Breast epithelium (tissue), 4 donors: ENCODE measurements at regions not wholly inside any gene's neighbourhood (a gene's known extent, or its start where the extent isn't known, plus 50 kb on each side); places are given as distances from the start of the nearest gene placed in this dataset.
"Not testable (repeated sequence)": the region's sequence is repeated elsewhere in the genome, so short reads cannot be mapped to it uniquely, and the experiment has no call there.

Experiments
- DNase-seq, 2 donors: peaks; one replicate each; pipeline ENCODE4 v3.0.0-alpha.2; 2019; ENCODE audit warnings: low spot score in 2 of 2
- H3K27ac ChIP-seq, 2 donors: fragments of 200-600 bp; sonication (generic) in 1 of 2; one replicate each; pipeline ENCODE4 v1.5.1; 2016 to 2019; ENCODE audit warnings: mild to moderate bottlenecking in 1 of 2
- H3K27me3 ChIP-seq, 2 donors: fragments of 200-600 bp; sonication (generic) in 1 of 2; one replicate each; pipeline versions ENCODE4 v1.5.1 to v1.6.0; 2017 to 2019; ENCODE audit warnings: control low read depth in 1 of 2, mild to moderate bottlenecking in 1 of 2
- H3K36me3 ChIP-seq: fragments of 200-600 bp; one replicate; pipeline ENCODE4 v1.5.1; 2019
- H3K4me1 ChIP-seq, 2 donors: fragments of 200-600 bp; sonication (generic); one replicate each; pipeline ENCODE4 v1.5.1; 2016 to 2019; ENCODE audit warnings: control low read depth in 1 of 2
- H3K4me3 ChIP-seq, 3 donors: fragments of 200-600 bp; sonication (generic); 1 replicate in 2 of 3; 2 replicates in 1 of 3; pipeline ENCODE4 v1.5.1; 2016 to 2019; ENCODE audit warnings: mild to moderate bottlenecking in 3 of 3, moderate library complexity in 2 of 3
- H3K9me3 ChIP-seq, 2 donors: fragments of 200-600 bp; sonication (generic) in 1 of 2; one replicate each; pipeline ENCODE4 v1.5.1; 2016 to 2019; ENCODE audit warnings: control low read depth in 1 of 2
- POLR2A ChIP-seq: fragments of 450-650 bp; IDR thresholded peaks from one replicate; pipeline ENCODE4 v1.6.1; 2016; ENCODE audit warnings: antibody characterized with exemption, mild to moderate bottlenecking, moderate library complexity
- POLR2AphosphoS5 ChIP-seq, 3 donors: sonication (generic); formaldehyde crosslinking; IDR thresholded peaks; one replicate each; pipeline ENCODE4 v1.6.1; 2017; ENCODE audit warnings: antibody characterized with exemption in 3 of 3
- intact Hi-C: fragments of 100-400 bp; cut with DNase I; formaldehyde crosslinking; loops from one replicate; pipeline ENCODE4 v1.15.1; 2023; ENCODE audit warnings: low total_unique reads
- TF ChIP-seq, protein P1 (sequence below), 3 donors: fragments of 450-650 bp; IDR thresholded peaks; one replicate each; pipeline ENCODE4 v1.5.1; 2016 to 2017; ENCODE audit warnings: antibody characterized with exemption in 3 of 3, mild to moderate bottlenecking in 3 of 3, moderate library complexity in 3 of 3

DNA sequence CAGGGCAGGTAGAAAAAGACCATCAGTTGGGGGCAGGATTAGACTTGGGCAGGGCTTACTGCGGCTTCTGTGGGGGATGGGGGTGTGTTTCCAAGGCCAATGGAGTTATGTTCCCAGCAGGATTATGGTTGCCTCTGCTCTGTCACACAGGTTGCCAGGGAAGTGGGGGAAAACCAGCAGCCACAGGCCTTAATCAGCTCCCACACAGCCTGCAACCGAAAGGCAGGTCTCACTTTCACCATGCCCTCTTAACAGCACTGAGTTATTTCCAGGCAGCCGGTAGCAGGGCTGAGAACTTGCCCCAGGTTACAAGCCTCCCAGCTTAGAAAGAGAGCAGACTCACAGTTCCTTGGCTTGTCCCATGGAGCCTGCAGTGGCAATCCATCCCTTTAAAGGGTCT lies 205.5 kb downstream of the FGF10 start:
- no peak for DNase-seq
- Histone ChIP-seq H3K27me3 (no peaks in the 10 kb centered on the region), H3K36me3 (no peaks in the 10 kb centered on the region), H3K4me1 (no peaks in the 10 kb centered on the region), H3K27ac (no peak overlapping the region), H3K9me3 (peaks cover 0 to 4% of the 10 kb centered on the region in 2 donors), H3K4me3 (no peak overlapping the region)
- intact Hi-C loops, result no loop called here
- TF ChIP-seq POLR2AphosphoS5 (IDR thresholded peaks at IDR 0.05), result no peak

DNA sequence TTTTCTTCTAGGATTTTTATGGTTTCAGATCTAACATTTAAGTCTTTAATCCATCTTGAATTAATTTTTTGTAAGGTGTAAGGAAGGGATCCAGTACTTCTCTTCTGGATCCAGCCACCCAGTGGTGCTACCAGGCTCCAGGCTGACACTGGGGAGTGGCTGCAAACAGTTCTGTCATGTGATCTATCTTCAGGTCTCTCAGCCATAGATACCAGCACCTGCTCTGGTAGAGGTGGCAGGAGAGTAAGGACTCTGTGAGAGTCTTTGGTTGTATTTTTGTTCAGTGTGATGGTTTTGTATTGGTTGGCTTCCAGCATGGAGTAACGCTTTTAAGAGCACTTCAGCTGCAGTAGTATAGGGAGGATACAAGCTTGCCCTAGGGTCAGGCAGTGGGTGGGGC lies 205.9 kb downstream of the FGF10 start:
- TF ChIP-seq POLR2AphosphoS5 (IDR thresholded peaks at IDR 0.05) (no peak), POLR2A (no peak)
- Histone ChIP-seq H3K9me3 (peaks cover 0 to 4% of the 10 kb centered on the region in 2 donors), H3K36me3 (no peaks in the 10 kb centered on the region), H3K27me3 (no peaks in the 10 kb centered on the region), H3K4me3 (no peak overlapping the region), H3K4me1 (no peaks in the 10 kb centered on the region), H3K27ac (no peak overlapping the region)
- no peak for DNase-seq
- intact Hi-C loops, result no loop called here

DNA sequence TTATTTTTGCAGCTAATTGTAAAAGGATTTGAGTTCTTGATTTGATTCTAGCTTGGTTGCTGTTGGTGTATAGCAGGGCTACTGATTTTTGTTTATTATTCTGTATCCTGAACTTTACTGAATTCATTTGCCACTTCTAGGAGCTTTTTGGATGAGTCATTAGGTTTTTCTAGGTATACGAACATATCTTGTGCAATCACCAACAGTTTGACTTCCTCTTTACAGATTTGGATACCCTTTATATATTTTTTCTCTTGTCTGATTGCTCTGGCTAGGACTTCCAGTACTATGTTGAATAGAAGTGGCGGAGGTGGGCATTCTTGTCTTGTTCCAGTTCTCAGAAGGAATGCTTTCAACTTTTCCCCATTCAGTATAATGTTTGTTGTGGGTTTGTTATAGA lies 210.8 kb downstream of the FGF10 start:
- TF ChIP-seq POLR2A, result no peak
- TF ChIP-seq POLR2AphosphoS5 (IDR thresholded peaks at IDR 0.05), result no peak
- TF ChIP-seq, protein P1, sequence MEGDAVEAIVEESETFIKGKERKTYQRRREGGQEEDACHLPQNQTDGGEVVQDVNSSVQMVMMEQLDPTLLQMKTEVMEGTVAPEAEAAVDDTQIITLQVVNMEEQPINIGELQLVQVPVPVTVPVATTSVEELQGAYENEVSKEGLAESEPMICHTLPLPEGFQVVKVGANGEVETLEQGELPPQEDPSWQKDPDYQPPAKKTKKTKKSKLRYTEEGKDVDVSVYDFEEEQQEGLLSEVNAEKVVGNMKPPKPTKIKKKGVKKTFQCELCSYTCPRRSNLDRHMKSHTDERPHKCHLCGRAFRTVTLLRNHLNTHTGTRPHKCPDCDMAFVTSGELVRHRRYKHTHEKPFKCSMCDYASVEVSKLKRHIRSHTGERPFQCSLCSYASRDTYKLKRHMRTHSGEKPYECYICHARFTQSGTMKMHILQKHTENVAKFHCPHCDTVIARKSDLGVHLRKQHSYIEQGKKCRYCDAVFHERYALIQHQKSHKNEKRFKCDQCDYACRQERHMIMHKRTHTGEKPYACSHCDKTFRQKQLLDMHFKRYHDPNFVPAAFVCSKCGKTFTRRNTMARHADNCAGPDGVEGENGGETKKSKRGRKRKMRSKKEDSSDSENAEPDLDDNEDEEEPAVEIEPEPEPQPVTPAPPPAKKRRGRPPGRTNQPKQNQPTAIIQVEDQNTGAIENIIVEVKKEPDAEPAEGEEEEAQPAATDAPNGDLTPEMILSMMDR (IDR thresholded peaks at IDR 0.05), result no peak
- H3K36me3 ChIP-seq, result no peaks in the 10 kb centered on the region
- H3K27me3 ChIP-seq, result no peaks in the 10 kb centered on the region
- no peak overlapping the region for H3K4me3 ChIP-seq
- intact Hi-C loops, result no loop called here
- no peaks in the 10 kb centered on the region for H3K4me1 ChIP-seq
- peaks cover 0 to 13% of the 10 kb centered on the region in 2 donors for H3K9me3 ChIP-seq
- no peak for DNase-seq
- no peak overlapping the region for H3K27ac ChIP-seq

DNA sequence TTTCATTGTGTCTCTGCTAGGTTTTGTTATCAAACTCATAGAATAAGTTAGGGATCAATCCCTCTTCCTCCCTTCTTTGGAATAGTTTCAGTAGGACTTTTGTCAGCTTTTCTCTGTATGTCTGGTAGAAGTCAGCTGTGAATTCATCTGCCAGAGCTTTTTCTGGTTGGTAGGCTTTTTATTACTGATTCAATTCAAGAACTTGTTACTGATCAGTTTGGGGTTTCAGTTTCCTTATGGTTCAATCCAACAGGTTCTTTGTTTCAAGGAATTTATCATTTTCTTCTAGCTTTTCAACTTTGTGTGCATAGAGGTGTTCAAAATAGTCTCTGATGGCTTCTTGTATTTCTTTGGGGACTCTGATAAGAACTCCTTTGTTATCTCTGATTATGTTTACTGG lies 221.7 kb downstream of the FGF10 start:
- H3K27me3 ChIP-seq, result no peaks in the 10 kb centered on the region
- H3K4me1 ChIP-seq, result no peaks in the 10 kb centered on the region
- no peaks in the 10 kb centered on the region for H3K36me3 ChIP-seq
- H3K4me3 ChIP-seq, result no peak overlapping the region
- no peak overlapping the region for H3K27ac ChIP-seq
- TF ChIP-seq POLR2A, result no peak
- no peak for TF ChIP-seq POLR2AphosphoS5 (IDR thresholded peaks at IDR 0.05)
- TF ChIP-seq, protein P1 (IDR thresholded peaks at IDR 0.05), result no peak
- intact Hi-C loops, result no loop called here
- peaks cover 0 to 6% of the 10 kb centered on the region in 2 donors for H3K9me3 ChIP-seq
- DNase-seq, result no peak

DNA sequence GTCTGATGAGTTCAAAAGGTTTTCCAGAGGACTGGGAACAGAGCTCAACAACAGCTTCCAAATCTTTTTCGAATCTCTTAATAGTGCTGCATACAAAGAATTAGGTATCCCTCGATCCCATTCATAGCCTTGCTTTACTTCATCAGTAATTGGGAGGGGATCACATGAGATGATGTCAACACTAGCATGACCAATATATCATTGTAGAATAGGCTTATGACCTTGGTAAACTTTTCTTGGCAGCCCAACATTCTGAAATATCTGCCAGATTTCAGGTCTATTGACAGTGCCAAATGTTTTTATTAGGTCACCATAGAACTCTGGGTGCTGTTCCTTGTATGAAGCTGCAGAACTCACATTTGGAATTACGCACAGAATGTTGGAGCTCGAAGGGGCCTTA lies 228.9 kb downstream of the FGF10 start:
- no peak for DNase-seq
- Histone ChIP-seq H3K4me3 (no peak overlapping the region), H3K4me1 (no peaks in the 10 kb centered on the region), H3K36me3 (no peaks in the 10 kb centered on the region), H3K9me3 (peaks cover 8 to 34% of the 10 kb centered on the region in 2 donors), H3K27me3 (no peaks in the 10 kb centered on the region), H3K27ac (peak overlapping the region in 1 of 2 donors; percentile 11)
- TF ChIP-seq, protein P1 (IDR thresholded peaks at IDR 0.05), result no peak
- TF ChIP-seq POLR2A (no peak), POLR2AphosphoS5 (IDR thresholded peaks at IDR 0.05) (peak in 1 of 3 donors; percentile 77)
- intact Hi-C loops, result no loop called here

DNA sequence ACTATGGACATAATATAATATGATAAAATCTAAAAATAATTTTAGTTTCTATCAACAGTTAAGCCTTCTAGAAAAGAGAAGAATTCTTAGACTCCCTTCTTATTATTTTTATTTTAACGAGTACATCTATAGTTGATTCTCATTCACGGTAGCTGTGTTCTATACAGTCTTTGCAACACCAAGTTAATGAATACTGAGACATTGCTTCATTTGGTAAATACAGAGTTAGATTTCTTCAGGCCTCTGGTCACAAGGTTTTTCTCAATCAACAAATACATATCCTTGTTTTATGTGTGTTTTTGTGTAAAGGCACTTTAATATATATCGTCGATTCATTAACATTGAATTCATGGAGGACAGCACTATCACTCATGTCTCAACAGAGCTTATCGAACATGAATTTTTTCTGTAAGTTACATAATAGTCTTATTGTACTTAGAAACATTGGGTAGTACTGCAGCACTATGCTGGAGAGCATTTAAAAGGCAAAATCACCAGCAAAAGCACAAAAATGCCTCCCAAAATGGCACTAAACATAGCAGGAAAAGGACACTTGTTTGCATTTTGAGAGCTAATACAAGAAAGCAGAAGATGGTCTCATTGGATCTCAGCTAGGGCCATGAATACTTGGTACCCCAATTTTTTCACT lies 239.0 kb downstream of the FGF10 start:
- no peak overlapping the region for H3K4me3 ChIP-seq
- no peaks in the 10 kb centered on the region for H3K4me1 ChIP-seq
- peaks cover 0 to 8% of the 10 kb centered on the region in 2 donors for H3K9me3 ChIP-seq
- H3K36me3 ChIP-seq, result no peaks in the 10 kb centered on the region
- no peak for TF ChIP-seq POLR2AphosphoS5 (IDR thresholded peaks at IDR 0.05)
- TF ChIP-seq, protein P1 (IDR thresholded peaks at IDR 0.05), result no peak
- TF ChIP-seq POLR2A, result no peak
- DNase-seq, result no peak
- H3K27ac ChIP-seq, result no peak overlapping the region
- intact Hi-C loops, result no loop called here
- H3K27me3 ChIP-seq, result no peaks in the 10 kb centered on the region

DNA sequence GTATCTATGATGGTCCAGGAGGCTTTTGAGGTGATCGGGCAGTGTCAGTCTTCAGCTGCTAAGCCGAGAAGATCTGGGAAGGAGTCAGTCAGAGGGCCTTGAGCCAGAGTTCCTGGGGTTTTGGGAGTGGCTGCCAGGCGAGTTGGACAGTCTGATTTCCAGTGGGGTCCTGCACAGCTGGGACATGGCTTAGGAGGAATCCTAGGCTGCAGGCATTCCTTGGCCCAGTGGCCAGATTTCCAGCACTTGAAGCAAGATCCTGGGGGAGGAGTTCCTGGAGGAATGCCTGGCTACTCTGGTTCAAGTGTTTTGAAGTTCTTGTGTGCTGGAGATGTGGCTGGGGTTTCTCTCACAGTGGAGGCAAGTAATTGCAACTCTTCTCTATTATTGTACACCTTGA lies 271.3 kb downstream of the FGF10 start:
- DNase-seq, H3K9me3 ChIP-seq, intact Hi-C loops, H3K27ac ChIP-seq, H3K36me3 ChIP-seq, H3K4me3 ChIP-seq, H3K4me1 ChIP-seq, H3K27me3 ChIP-seq: not testable (repeated sequence)

DNA sequence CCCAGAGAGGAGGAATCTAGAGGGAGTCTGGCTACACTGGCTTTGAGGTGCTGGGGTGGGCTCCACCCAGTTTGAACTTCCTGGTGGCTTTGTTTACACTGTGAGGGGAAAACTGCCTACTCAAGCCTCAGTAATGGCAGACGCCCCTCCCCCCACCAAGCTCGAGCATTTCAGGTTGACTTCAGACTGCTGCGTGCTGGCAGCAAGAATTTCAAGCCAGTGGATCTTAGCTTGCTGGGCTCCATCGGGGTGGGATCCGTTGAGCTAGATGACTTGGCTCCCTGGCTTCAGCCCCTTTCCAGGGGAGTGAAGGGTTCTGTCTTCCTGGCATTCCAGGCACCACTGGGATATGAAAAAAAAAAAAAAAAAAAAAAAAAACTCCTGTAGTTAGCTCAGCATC lies 281.0 kb downstream of the FGF10 start:
- H3K27ac ChIP-seq, H3K27me3 ChIP-seq, H3K4me3 ChIP-seq, DNase-seq, H3K36me3 ChIP-seq, intact Hi-C loops, H3K4me1 ChIP-seq: not testable (repeated sequence)
- peaks cover 12 to 16% of the 10 kb centered on the region in 2 donors for H3K9me3 ChIP-seq
